ENCODE measurements at regions not wholly inside any gene's neighbourhood (a gene's known extent, or its start where the extent isn't known, plus 50 kb on each side); places are given as distances from the start of the nearest gene placed in this dataset.

GRCh38 chr1:57882934-57883641, 459.2 kb upstream of the DAB1 start:
- DNase-seq (ENCODE audit: low read depth), result no peak
- TF ChIP-seq CTCF (IDR thresholded peaks at IDR 0.05; ENCODE audit: insufficient read depth, low read depth, low read length, missing control alignments), result no peak

GRCh38 chr1:57882072-57882471, 458.2 kb upstream of the DAB1 start:
- TF ChIP-seq CTCF (IDR thresholded peaks at IDR 0.05; ENCODE audit: insufficient read depth, low read depth, low read length, missing control alignments), result no peak
- no peak for DNase-seq (ENCODE audit: low read depth)
- H3K4me3 ChIP-seq (ENCODE audit: low read depth, low read length), result no peak overlapping the region

More at GRCh38 chr1:57882934-57883641, 459.2 kb upstream of the DAB1 start:
- no peak overlapping the region for H3K4me3 ChIP-seq (ENCODE audit: low read depth, low read length)

- no peak for DNase-seq (ENCODE audit: low read depth)
- TF ChIP-seq CTCF (IDR thresholded peaks at IDR 0.05; ENCODE audit: insufficient read depth, low read depth, low read length, missing control alignments), result no peak
- no peak overlapping the region for H3K4me3 ChIP-seq (ENCODE audit: low read depth, low read length)
Observed at GRCh38 chr1:57881639-57882038, 457.8 kb upstream of the DAB1 start.

GRCh38 chr1:57879700-57880099, 455.8 kb upstream of the DAB1 start:
- no peak for DNase-seq (ENCODE audit: low read depth)
- no peak overlapping the region for H3K4me3 ChIP-seq (ENCODE audit: low read depth, low read length)
- TF ChIP-seq CTCF (IDR thresholded peaks at IDR 0.05; ENCODE audit: insufficient read depth, low read depth, low read length, missing control alignments), result no peak

- no peak for TF ChIP-seq CTCF (IDR thresholded peaks at IDR 0.05; ENCODE audit: insufficient read depth, low read depth, low read length, missing control alignments)
- DNase-seq (ENCODE audit: low read depth), result no peak
- H3K4me3 ChIP-seq (ENCODE audit: low read depth, low read length), result no peak overlapping the region
Observed at GRCh38 chr1:57874418-57874877, 450.6 kb upstream of the DAB1 start.

- TF ChIP-seq CTCF (IDR thresholded peaks at IDR 0.05; ENCODE audit: insufficient read depth, low read depth, low read length, missing control alignments), result no peak
Observed at GRCh38 chr1:57872913-57873312, 449.1 kb upstream of the DAB1 start.

GRCh38 chr1:57868908-57869307, 445.0 kb upstream of the DAB1 start:
- no peak for TF ChIP-seq CTCF (IDR thresholded peaks at IDR 0.05; ENCODE audit: insufficient read depth, low read depth, low read length, missing control alignments)
- no peak for DNase-seq (ENCODE audit: low read depth)
- H3K4me3 ChIP-seq (ENCODE audit: low read depth, low read length), result no peak overlapping the region

More at GRCh38 chr1:57872913-57873312, 449.1 kb upstream of the DAB1 start:
- DNase-seq (ENCODE audit: low read depth), result no peak
- H3K4me3 ChIP-seq (ENCODE audit: low read depth, low read length), result no peak overlapping the region
